ENCODE measurements at regions not wholly inside any gene's neighbourhood (a gene's known extent, or its start where the extent isn't known, plus 50 kb on each side); places are given as distances from the start of the nearest gene placed in this dataset.

GRCh38 chr13:63737418-63737817, 2321.8 kb upstream of the PCDH20 start:
- TF ChIP-seq CBX3 (IDR thresholded peaks at IDR 0.05; ENCODE audit: borderline replicate concordance, low read depth) (no peak), MXI1 (IDR thresholded peaks at IDR 0.05; ENCODE audit: low read depth, low read length) (no peak), CTCF (IDR thresholded peaks at IDR 0.05 in 2 of 3, conservative IDR thresholded peaks at IDR 0.05 in 1 of 3; ENCODE audit: control insufficient read depth in 2 of 3, extremely low read depth in 1 of 3, insufficient read depth in 1 of 3, low read depth in 3 of 3, low read length in 3 of 3) (no peak)
